CD1c-positive myeloid dendritic cell (primary cell): ENCODE measurements at regions not wholly inside any gene's neighbourhood (a gene's known extent, or its start where the extent isn't known, plus 50 kb on each side); places are given as distances from the start of the nearest gene placed in this dataset.

ENCODE experiments used
- DNase-seq: peaks from one replicate; pipeline ENCODE4 v3.0.0-alpha.2; 2016; ENCODE audit errors: extremely low spot score

- no peak for DNase-seq
These were observed 157.6 kb downstream of the ARL6IP6 start for GRCh38 chr2:152875701-152876695.

GRCh38 chr2:152874955-152875354, 156.5 kb downstream of the ARL6IP6 start:
- no peak for DNase-seq

GRCh38 chr2:152870239-152870638, 151.8 kb downstream of the ARL6IP6 start:
- DNase-seq = no peak

GRCh38 chr2:152867397-152867796, 149.0 kb downstream of the ARL6IP6 start:
- DNase-seq = no peak

GRCh38 chr2:152864601-152865149, 146.3 kb downstream of the ARL6IP6 start:
- no peak for DNase-seq

- no peak for DNase-seq
These were observed 145.4 kb downstream of the ARL6IP6 start for GRCh38 chr2:152863826-152864225.

- DNase-seq = no peak
These were observed 143.0 kb downstream of the ARL6IP6 start for GRCh38 chr2:152861349-152861942.

GRCh38 chr2:152858594-152859265, 140.3 kb downstream of the ARL6IP6 start:
- no peak for DNase-seq

GRCh38 chr2:152846697-152847470, 128.5 kb downstream of the ARL6IP6 start:
- no peak for DNase-seq

GRCh38 chr2:152835674-152836073, 117.3 kb downstream of the ARL6IP6 start:
- DNase-seq = no peak

GRCh38 chr2:152827944-152828343, 109.5 kb downstream of the ARL6IP6 start:
- no peak for DNase-seq

- no peak for DNase-seq
These were observed 108.3 kb downstream of the ARL6IP6 start for GRCh38 chr2:152826581-152827279.

- DNase-seq = no peak
These were observed 107.4 kb downstream of the ARL6IP6 start for GRCh38 chr2:152825834-152826233.

GRCh38 chr2:152823905-152824304, 105.5 kb downstream of the ARL6IP6 start:
- no peak for DNase-seq

GRCh38 chr2:152822676-152823075, 104.3 kb downstream of the ARL6IP6 start:
- no peak for DNase-seq

GRCh38 chr2:152820048-152820447, 101.6 kb downstream of the ARL6IP6 start:
- DNase-seq = no peak

- DNase-seq = no peak
These were observed 97.3 kb downstream of the ARL6IP6 start for GRCh38 chr2:152815634-152816257.

GRCh38 chr2:152814475-152815030, 96.1 kb downstream of the ARL6IP6 start:
- no peak for DNase-seq

- no peak for DNase-seq
These were observed 94.9 kb downstream of the ARL6IP6 start for GRCh38 chr2:152813351-152813750.
